ENCODE measurements at regions not wholly inside any gene's neighbourhood (a gene's known extent, or its start where the extent isn't known, plus 50 kb on each side); places are given as distances from the start of the nearest gene placed in this dataset.

DNA sequence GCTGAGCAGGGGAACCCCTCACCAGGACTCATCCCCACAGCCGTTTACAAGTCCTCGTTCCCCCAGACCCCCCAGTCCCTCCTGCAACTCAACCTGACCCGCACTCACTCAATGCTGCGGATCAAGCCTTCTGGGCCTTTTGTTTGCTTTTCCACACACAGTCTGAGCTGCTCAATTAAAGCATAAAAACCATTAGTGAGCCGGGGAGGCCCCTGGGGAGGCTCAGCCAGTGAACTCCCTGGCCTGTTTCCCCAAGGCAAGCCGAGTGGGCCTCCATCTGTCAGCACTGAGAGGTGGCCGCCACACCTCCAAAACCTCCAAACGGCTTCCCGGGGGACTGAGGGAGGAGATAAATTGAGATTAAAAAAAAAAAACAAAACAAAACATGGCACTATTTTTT, 158.5 kb downstream of the SHOX start:
- TF ChIP-seq, protein P1, sequence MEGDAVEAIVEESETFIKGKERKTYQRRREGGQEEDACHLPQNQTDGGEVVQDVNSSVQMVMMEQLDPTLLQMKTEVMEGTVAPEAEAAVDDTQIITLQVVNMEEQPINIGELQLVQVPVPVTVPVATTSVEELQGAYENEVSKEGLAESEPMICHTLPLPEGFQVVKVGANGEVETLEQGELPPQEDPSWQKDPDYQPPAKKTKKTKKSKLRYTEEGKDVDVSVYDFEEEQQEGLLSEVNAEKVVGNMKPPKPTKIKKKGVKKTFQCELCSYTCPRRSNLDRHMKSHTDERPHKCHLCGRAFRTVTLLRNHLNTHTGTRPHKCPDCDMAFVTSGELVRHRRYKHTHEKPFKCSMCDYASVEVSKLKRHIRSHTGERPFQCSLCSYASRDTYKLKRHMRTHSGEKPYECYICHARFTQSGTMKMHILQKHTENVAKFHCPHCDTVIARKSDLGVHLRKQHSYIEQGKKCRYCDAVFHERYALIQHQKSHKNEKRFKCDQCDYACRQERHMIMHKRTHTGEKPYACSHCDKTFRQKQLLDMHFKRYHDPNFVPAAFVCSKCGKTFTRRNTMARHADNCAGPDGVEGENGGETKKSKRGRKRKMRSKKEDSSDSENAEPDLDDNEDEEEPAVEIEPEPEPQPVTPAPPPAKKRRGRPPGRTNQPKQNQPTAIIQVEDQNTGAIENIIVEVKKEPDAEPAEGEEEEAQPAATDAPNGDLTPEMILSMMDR (IDR thresholded peaks at IDR 0.05; ENCODE audit: low read depth, low read length) = no peak
- no peak for DNase-seq (ENCODE audit: extremely low read depth, low read depth)

DNA sequence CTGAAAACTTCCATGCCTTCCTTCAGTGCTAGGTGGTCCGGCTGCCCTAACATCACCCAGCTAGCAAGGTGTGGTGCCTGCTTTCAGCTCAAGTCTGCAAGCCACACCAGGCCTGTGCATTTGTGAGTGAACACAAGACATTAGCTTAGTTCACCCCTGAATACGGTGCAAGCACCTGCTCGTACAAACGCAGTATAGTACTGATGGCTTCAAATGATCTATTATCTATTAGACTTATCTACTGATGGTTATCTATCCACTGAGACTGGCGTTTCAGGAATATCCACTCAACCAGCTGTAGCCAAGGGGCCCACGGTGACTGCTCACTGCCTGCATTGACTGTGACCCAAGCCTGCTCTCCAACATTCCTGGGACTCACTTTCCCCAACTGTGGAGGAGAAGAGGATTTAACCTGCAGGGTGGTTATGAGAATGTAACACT, 155.9 kb downstream of the SHOX start:
- DNase-seq (ENCODE audit: extremely low read depth, low read depth) = no peak
- TF ChIP-seq, protein P1 (IDR thresholded peaks at IDR 0.05; ENCODE audit: low read depth, low read length) = no peak

DNA sequence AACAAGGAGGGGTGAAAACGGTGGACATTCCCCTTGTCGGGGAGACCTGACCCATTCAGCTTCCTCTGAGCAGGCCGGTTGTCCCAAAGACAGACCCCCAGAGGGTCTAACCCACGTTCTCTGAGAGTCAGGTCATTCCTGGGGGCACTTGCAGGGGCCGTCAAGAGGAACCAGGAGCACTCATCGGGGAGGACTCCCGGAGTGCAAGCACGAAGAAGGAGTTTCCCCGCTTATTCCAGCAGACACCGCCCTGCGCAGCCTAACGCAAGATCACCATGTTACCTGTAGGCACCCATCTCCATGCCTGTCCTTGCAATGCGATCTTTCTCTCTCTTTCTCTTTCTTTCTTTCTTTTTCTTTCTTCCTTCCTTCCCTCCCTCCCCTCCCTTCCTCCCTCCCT, 154.2 kb downstream of the SHOX start:
- TF ChIP-seq, protein P1 (IDR thresholded peaks at IDR 0.05; ENCODE audit: low read depth, low read length) = no peak
- no peak for DNase-seq (ENCODE audit: extremely low read depth, low read depth)

DNA sequence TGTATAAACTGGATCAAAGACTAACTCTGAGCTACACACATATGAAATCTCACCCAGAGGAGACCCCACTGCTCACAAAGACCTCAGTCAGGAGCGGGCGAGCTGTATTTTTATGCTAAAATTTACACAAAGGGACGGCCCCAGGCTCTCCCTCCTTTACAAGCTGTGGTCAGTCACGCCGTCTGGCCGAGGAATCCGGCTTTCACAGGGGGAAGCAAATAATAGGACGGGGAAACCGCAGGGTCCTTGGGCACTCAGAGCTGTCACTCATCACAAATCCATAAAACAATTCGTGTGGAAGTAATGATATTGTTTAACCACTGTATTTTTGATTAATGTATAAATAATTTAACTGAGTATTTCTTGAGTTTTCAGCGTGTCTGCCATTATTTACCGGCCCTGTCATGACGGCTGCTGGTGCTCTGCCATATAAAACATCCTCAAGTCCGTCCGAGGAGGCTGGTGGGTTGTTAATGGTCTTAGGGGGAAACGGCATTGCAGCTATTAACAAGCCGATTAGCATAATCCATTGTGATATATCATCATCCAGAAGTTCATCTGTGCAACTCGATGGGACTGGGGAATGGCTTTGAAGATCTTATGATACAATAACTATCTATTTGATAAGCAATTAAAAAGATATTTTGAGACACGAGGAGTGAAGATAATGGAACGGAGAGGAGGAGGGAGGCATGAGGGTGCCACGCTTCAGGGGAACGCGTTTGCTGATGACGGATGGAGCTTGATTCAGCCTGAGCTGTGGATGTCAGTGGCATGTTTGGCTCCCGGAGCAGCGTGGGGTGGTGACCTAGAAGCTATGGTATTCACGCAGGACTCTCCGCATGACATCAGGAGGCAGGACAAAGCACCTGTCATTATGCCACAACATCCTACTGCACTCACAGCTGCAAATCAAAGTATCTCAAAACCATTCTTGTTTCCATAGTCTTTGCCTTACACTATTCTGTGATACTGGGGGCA, 150.9 kb downstream of the SHOX start:
- DNase-seq (ENCODE audit: extremely low read depth, low read depth) = no peak
- TF ChIP-seq, protein P1 (IDR thresholded peaks at IDR 0.05; ENCODE audit: low read depth, low read length) = no peak

DNA sequence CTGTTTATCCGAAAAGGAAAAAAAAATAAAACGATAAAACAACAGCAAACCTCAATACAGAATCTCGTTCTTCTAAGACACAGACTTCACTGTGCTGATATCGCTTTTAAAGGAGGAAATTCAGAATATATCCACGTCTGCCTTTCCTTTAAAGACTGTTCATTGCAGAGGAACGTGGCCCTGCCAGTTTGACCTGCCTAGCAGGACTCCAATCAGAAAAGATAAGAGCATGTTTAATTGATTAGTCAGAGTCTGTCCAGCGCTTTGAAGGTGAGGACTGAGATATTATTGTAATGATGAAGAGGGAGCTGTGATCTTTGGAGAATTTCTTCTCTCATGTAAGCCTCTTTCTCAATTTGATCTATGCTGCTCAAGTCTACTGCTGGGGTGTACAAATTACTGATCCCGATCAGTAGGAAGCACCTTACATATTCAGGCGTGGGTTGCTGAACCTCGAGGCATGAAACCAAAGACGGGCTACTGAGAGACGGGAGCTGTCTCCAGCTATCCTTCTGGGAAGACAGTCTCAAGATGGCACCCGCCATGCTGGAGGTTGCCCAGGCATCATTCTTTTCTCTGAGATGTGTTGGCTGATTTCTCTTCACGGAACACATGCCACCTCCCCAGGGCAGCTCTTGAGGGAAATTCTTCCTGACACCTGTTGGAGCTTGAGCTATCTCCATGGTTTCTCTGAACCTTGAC, 146.1 kb downstream of the SHOX start:
- DNase-seq (ENCODE audit: extremely low read depth, low read depth) = no peak
- TF ChIP-seq, protein P1 (IDR thresholded peaks at IDR 0.05; ENCODE audit: low read depth, low read length) = no peak

DNA sequence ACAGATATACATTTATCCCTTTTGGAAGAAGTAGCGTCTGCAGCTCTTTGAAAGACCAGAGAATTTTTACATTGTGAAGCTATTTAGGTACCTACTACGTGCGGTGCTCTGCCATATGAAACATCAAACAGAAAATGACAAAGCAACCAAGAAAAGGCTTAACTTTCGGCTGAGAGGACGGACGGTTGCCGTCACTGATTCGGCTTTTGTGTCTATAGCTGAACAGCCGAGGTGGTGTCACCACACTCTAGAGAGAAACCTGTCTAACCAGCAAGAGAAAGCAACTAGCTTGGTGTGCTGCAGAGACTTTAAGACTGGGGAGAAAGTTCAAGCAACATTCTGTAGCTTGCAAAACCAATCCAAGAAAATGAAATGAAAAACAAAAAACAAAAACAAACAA, 145.5 kb downstream of the SHOX start:
- DNase-seq (ENCODE audit: extremely low read depth, low read depth) = no peak
- TF ChIP-seq, protein P1 (IDR thresholded peaks at IDR 0.05; ENCODE audit: low read depth, low read length) = no peak

DNA sequence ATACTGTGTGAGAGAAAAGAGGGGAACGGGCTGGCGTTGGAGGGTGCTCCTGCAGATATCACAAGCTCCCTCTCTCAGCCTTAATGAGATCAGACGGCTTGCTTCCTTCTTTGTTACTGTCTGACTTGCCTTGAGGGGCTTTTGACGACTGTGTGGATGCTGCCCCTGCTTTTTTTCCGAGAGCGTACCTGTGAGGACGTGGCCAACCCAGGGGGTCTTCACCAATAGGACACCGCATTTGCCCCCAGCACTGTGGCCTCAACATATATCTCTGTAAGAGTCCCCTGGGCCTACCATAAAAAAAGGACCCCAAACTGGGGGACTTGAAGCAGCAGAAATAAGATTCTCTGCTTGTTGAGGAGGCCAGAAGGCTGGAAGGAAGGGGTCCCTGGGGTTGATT, 143.9 kb downstream of the SHOX start:
- DNase-seq (ENCODE audit: extremely low read depth, low read depth) = no peak
- TF ChIP-seq, protein P1 (IDR thresholded peaks at IDR 0.05; ENCODE audit: low read depth, low read length) = no peak

Measured in AG09319 (cell line).